ENCODE measurements at regions not wholly inside any gene's neighbourhood (a gene's known extent, or its start where the extent isn't known, plus 50 kb on each side); places are given as distances from the start of the nearest gene placed in this dataset.

DNA sequence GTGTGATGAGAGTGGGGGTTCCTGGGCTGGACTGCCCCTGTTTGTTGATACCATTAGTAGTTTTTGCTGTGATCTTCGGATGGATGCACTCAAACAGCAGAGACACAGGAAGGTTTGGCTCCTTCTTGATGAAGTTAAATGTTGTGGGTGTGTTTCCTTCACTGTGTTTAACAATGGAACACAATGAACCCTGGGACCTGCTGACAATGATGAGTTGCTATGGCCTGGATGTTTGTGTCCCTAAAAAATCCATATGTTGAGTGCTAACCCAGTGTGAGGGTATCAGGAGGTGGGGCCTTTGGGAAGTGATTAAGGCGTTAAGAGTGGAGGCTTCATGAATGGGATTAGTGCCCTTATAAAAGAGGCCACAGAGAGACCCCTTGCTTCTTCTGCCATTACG lies 237.4 kb upstream of the HS6ST1 start:
- TF ChIP-seq, protein P1, sequence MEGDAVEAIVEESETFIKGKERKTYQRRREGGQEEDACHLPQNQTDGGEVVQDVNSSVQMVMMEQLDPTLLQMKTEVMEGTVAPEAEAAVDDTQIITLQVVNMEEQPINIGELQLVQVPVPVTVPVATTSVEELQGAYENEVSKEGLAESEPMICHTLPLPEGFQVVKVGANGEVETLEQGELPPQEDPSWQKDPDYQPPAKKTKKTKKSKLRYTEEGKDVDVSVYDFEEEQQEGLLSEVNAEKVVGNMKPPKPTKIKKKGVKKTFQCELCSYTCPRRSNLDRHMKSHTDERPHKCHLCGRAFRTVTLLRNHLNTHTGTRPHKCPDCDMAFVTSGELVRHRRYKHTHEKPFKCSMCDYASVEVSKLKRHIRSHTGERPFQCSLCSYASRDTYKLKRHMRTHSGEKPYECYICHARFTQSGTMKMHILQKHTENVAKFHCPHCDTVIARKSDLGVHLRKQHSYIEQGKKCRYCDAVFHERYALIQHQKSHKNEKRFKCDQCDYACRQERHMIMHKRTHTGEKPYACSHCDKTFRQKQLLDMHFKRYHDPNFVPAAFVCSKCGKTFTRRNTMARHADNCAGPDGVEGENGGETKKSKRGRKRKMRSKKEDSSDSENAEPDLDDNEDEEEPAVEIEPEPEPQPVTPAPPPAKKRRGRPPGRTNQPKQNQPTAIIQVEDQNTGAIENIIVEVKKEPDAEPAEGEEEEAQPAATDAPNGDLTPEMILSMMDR (IDR thresholded peaks at IDR 0.05), result no peak
- TF ChIP-seq EP300 (IDR thresholded peaks at IDR 0.05) (no peak), POLR2A (IDR thresholded peaks at IDR 0.05) (no peak)
